H1 (cell line): ENCODE measurements at regions not wholly inside any gene's neighbourhood (a gene's known extent, or its start where the extent isn't known, plus 50 kb on each side); places are given as distances from the start of the nearest gene placed in this dataset.
A peak's percentile ranks its signal among the peaks of the same experiment; 100 is the strongest.

Source experiments
- CTCF ChIA-PET: fragments of 300-600 bp; sonication (Branson Sonifier 250); formaldehyde crosslinking; loops from one replicate; lab custom pipeline; 2021; ENCODE audit not compliant: partially characterized antibody; lab: Charles Lee
- POLR2A ChIA-PET: fragments of 300-600 bp; sonication (Branson Sonifier 250); formaldehyde crosslinking; loops from one replicate; lab custom pipeline; 2021; ENCODE audit warnings: inconsistent platforms; ENCODE audit not compliant: partially characterized antibody; lab: Charles Lee
- DNase-seq, 2 experiments: peaks; one replicate each; pipeline versions ENCODE4 v3.0.0 to v3.0.0-alpha.2; 2010 to 2022; ENCODE audit warnings: low spot score in 2 of 2, low read depth in 1 of 2, mixed read lengths in 1 of 2
- FAIRE-seq: peaks from 2 replicates; lab custom pipeline; 2011; peaks lifted over from hg19 to GRCh38; lab: Jason Lieb, UNC
- H2AFZ ChIP-seq: 2 replicates; pipeline ENCODE4 v1.8.1; 2012; ENCODE audit warnings: low read length, inconsistent platforms
- H2AK5ac ChIP-seq: 2 replicates; pipeline ENCODE4 v1.6.1; 2013; ENCODE audit warnings: low read depth, low read length
- H2BK120ac ChIP-seq: replicated peaks from 2 replicates; pipeline ENCODE3; 2013; ENCODE audit warnings: low read depth, low read length, inconsistent platforms
- H2BK12ac ChIP-seq: 2 replicates; pipeline ENCODE4 v1.6.1; 2013; ENCODE audit warnings: low read depth, low read length
- H2BK15ac ChIP-seq: 2 replicates; pipeline ENCODE4 v1.6.1; 2013; ENCODE audit warnings: low read length
- H2BK20ac ChIP-seq: 2 replicates; pipeline ENCODE4 v1.6.1; 2013; ENCODE audit warnings: low read length
- H2BK5ac ChIP-seq: 2 replicates; pipeline ENCODE4 v1.6.1; 2013; ENCODE audit warnings: low read depth, low read length
- H3K14ac ChIP-seq: 2 replicates; pipeline ENCODE4 v1.6.1; 2013; ENCODE audit warnings: inconsistent platforms; ENCODE audit not compliant: insufficient read length
- H3K18ac ChIP-seq: 2 replicates; pipeline ENCODE4 v1.6.1; 2013; ENCODE audit warnings: low read length; ENCODE audit errors: extremely low read depth
- H3K23ac ChIP-seq: 2 replicates; pipeline ENCODE4 v1.6.1; 2013; ENCODE audit warnings: inconsistent platforms; ENCODE audit not compliant: insufficient read length
- H3K23me2 ChIP-seq: 2 replicates; pipeline ENCODE4 v1.6.1; 2013; ENCODE audit warnings: low read depth, low read length
- H3K27ac ChIP-seq: 2 replicates; pipeline ENCODE4 v1.6.1; 2011; ENCODE audit warnings: low read depth, low read length, inconsistent platforms
- H3K27me3 ChIP-seq, 4 experiments: replicated peaks in 1 of 4; 1 replicate in 1 of 4; 2 replicates in 3 of 4; pipeline versions ENCODE4 v1.6.1 to v1.8.1; 2011 to 2013; ENCODE audit warnings: low read length in 3 of 4, mild to moderate bottlenecking in 3 of 4, inconsistent platforms in 2 of 4, mixed read lengths in 2 of 4, moderate library complexity in 1 of 4; ENCODE audit not compliant: control insufficient read depth in 3 of 4, insufficient read depth in 3 of 4; ENCODE audit errors: extremely low read depth in 1 of 4
- H3K36me3 ChIP-seq, 4 experiments: 2 replicates each; pipeline versions ENCODE4 v1.6.1 to v1.8.1; 2011 to 2013; ENCODE audit warnings: mild to moderate bottlenecking in 4 of 4, low read length in 3 of 4, moderate library complexity in 2 of 4, control low read depth in 1 of 4, inconsistent platforms in 1 of 4; ENCODE audit not compliant: insufficient read depth in 4 of 4, control insufficient read depth in 2 of 4
- H3K4ac ChIP-seq: replicated peaks from 2 replicates; pipeline ENCODE3; 2013; ENCODE audit warnings: low read length, low read depth, mixed read lengths, inconsistent platforms; ENCODE audit not compliant: insufficient read length
- H3K4me1 ChIP-seq, 4 experiments: replicated peaks in 1 of 4; 1 replicate in 1 of 4; 2 replicates in 3 of 4; pipeline versions ENCODE4 v1.6.1 to v1.8.1; 2011 to 2013; ENCODE audit warnings: low read length in 3 of 4, inconsistent platforms in 2 of 4, mixed read lengths in 1 of 4; ENCODE audit not compliant: insufficient read depth in 4 of 4, control insufficient read depth in 3 of 4
- H3K4me2 ChIP-seq, 2 experiments: 2 replicates each; pipeline versions ENCODE4 v1.6.1 to v1.8.1; 2011 to 2013; ENCODE audit warnings: low read depth in 2 of 2, low read length in 2 of 2, control low read depth in 1 of 2, inconsistent platforms in 1 of 2, mild to moderate bottlenecking in 1 of 2; ENCODE audit not compliant: insufficient read depth in 1 of 2
- H3K4me3 ChIP-seq, 4 experiments: fragments of 200-600, 300-600 bp in 1 of 4; sonication (generic), shearing (Covaris generic), sonication (Bioruptor Twin) in 1 of 4; 2 replicates each; pipeline versions ENCODE4 v1.5.1 to v1.8.1; 2011 to 2016; ENCODE audit warnings: low read length in 4 of 4, low read depth in 3 of 4, control low read depth in 2 of 4, inconsistent platforms in 2 of 4, mild to moderate bottlenecking in 2 of 4, mixed read lengths in 1 of 4, moderate library complexity in 1 of 4; ENCODE audit not compliant: insufficient read depth in 2 of 4; ENCODE audit errors: extremely low read depth in 1 of 4
- H3K56ac ChIP-seq: replicated peaks from 2 replicates; pipeline ENCODE3; 2013; ENCODE audit warnings: low read depth, mild to moderate bottlenecking, mixed read lengths, low read length, inconsistent platforms; ENCODE audit not compliant: insufficient read length
- H3K79me1 ChIP-seq: 2 replicates; pipeline ENCODE4 v1.6.1; 2013; ENCODE audit warnings: low read depth, low read length, control low read depth
- H3K79me2 ChIP-seq, 2 experiments: 2 replicates each; pipeline versions ENCODE4 v1.6.1 to v1.8.1; 2012 to 2013; ENCODE audit warnings: low read length in 2 of 2, mild to moderate bottlenecking in 2 of 2, inconsistent platforms in 1 of 2; ENCODE audit not compliant: insufficient read depth in 2 of 2, control insufficient read depth in 1 of 2
- H3K9ac ChIP-seq, 4 experiments: replicated peaks in 1 of 4; 1 replicate in 1 of 4; 2 replicates in 3 of 4; pipeline versions ENCODE4 v1.6.1 to v1.8.1; 2011 to 2013; ENCODE audit warnings: low read depth in 3 of 4, low read length in 3 of 4, control low read depth in 2 of 4, mild to moderate bottlenecking in 2 of 4, moderate library complexity in 2 of 4, inconsistent platforms in 1 of 4; ENCODE audit errors: extremely low read depth in 1 of 4
- H3K9me3 ChIP-seq, 2 experiments: 2 replicates each; pipeline versions ENCODE4 v1.6.1 to v1.8.1; 2012 to 2013; ENCODE audit warnings: mild to moderate bottlenecking in 2 of 2, moderate library complexity in 2 of 2, control low read depth in 1 of 2, inconsistent platforms in 1 of 2, low read depth in 1 of 2, low read length in 1 of 2, mixed read lengths in 1 of 2; ENCODE audit not compliant: insufficient read depth in 2 of 2
- H4K20me1 ChIP-seq, 2 experiments: replicated peaks in 1 of 2; 2 replicates each; pipeline versions ENCODE3 to v1.8.1; 2011 to 2013; ENCODE audit warnings: inconsistent platforms in 2 of 2, low read length in 2 of 2, mild to moderate bottlenecking in 1 of 2; ENCODE audit not compliant: insufficient read depth in 2 of 2, control insufficient read depth in 1 of 2
- H4K5ac ChIP-seq: 2 replicates; pipeline ENCODE4 v1.6.1; 2013; ENCODE audit warnings: low read length, low read depth, mixed read lengths, inconsistent platforms; ENCODE audit not compliant: insufficient read length
- H4K8ac ChIP-seq: 2 replicates; pipeline ENCODE4 v1.8.0; 2013; ENCODE audit warnings: mild to moderate bottlenecking, moderate library complexity, low read length, inconsistent platforms; ENCODE audit not compliant: insufficient read depth; ENCODE audit errors: extremely low read depth
- H4K91ac ChIP-seq: replicated peaks from 2 replicates; pipeline ENCODE3; 2013; ENCODE audit warnings: low read length, mixed read lengths, inconsistent platforms; ENCODE audit not compliant: insufficient read length
- EGR1 ChIP-seq: IDR thresholded peaks from 2 replicates; pipeline ENCODE4 v1.6.1; 2011; ENCODE audit warnings: low read depth, low read length, borderline replicate concordance
- FOSL1 ChIP-seq: IDR thresholded peaks from 2 replicates; pipeline ENCODE4 v1.6.1; 2011; ENCODE audit warnings: mild to moderate bottlenecking, low read depth, low read length, moderate library complexity; ENCODE audit not compliant: insufficient read depth
- HDAC6 ChIP-seq: IDR thresholded peaks from one replicate; pipeline ENCODE4 v1.7.1; 2012; ENCODE audit warnings: low read depth, mild to moderate bottlenecking, inconsistent platforms, low read length, moderate library complexity
- SIX5 ChIP-seq: IDR thresholded peaks from 2 replicates; pipeline ENCODE4 v1.6.1; 2011; ENCODE audit warnings: mild to moderate bottlenecking, low read depth, low read length
- WGBS, 2 experiments: shearing (Covaris generic) in 1 of 2; methylation state at CpG; one replicate each; pipeline versions ENCODE4 v1.1.6 to v1.1.7; 2013 to 2015; ENCODE audit warnings: low lambda C conversion rate in 2 of 2, mixed read lengths in 2 of 2, inconsistent platforms in 1 of 2, low coverage in 1 of 2, missing lambda C conversion rate in 1 of 2; ENCODE audit not compliant: insufficient replicate concordance in 2 of 2, insufficient coverage in 1 of 2, insufficient read length in 1 of 2; ENCODE audit errors: extremely low coverage in 1 of 2, missing lambda C conversion rate in 1 of 2; 5-methylcytosine and 5-hydroxymethylcytosine counted together

- Histone ChIP-seq H4K5ac (no peak overlapping the region), H3K27ac (no peak overlapping the region), H3K4me2 (no peak overlapping the region), H2BK15ac (no peak overlapping the region), H2BK120ac (no peak overlapping the region), H3K9ac (no peak overlapping the region), H2AK5ac (no peak overlapping the region), H3K79me2 (no peaks in the 10 kb centered on the region), H3K14ac (no peak overlapping the region), H3K4me1 (peaks cover 0 to 3% (median 0%) of the 10 kb centered on the region in 4 experiments; a peak in 3 of 7 replicates), H3K23ac (no peak overlapping the region), H3K56ac (no peak overlapping the region), H3K79me1 (no peaks in the 10 kb centered on the region), H4K8ac (no peak overlapping the region), H2BK20ac (no peak overlapping the region), H3K36me3 (no peaks in the 10 kb centered on the region), H2AFZ (no peak overlapping the region), H3K9me3 (no peaks in the 10 kb centered on the region; a peak in 1 of 4 replicates), H4K20me1 (no peaks in the 10 kb centered on the region), H2BK12ac (no peak overlapping the region), H3K23me2 (no peaks in the 10 kb centered on the region; the same call in 1 of the 2 replicates), H3K27me3 (no peaks in the 10 kb centered on the region), H2BK5ac (no peak overlapping the region), H4K91ac (no peak overlapping the region), H3K4me3 (no peak overlapping the region), H3K18ac (no peak overlapping the region), H3K4ac (no peak overlapping the region)
- DNase-seq = no peak
- no peak for FAIRE-seq
- ChIA-PET CTCF (interaction anchor here (1.1 kb wide), 1 partner anchor 181 kb away, joined by 3 read pairs; no protein-coding TSS in a partner anchor), POLR2A (no interaction called here)
- 92% methylated on average over 11 of the region's 18 CpGs; no CpG with 5 or more reads in 1 of the 2 experiments for WGBS, 2 experiments
- TF ChIP-seq HDAC6 (no peak), SIX5 (no peak), FOSL1 (0 out of 2 replicates have a peak, but pooled peaks have one; percentile 18), EGR1 (peak; percentile 72; the same call in 1 of the 2 replicates)
These were observed 1518.5 kb downstream of the BRD1 start for GRCh38 chr22:48309115-48309705.
